GM19238 (cell line): ENCODE measurements at regions not wholly inside any gene's neighbourhood (a gene's known extent, or its start where the extent isn't known, plus 50 kb on each side); places are given as distances from the start of the nearest gene placed in this dataset.

ENCODE experiments used
- DNase-seq: peaks from one replicate; pipeline ENCODE4 v3.0.0; 2011; ENCODE audit warnings: low spot score; ENCODE audit not compliant: insufficient read length

- DNase-seq, result peak; percentile 50
Measured at GRCh38 chr5:173689737-173690360, 73.4 kb upstream of the BOD1 start.

GRCh38 chr5:173691931-173692330 lies 75.5 kb upstream of the BOD1 start:
- no peak for DNase-seq

GRCh38 chr5:173693670-173694069 lies 77.2 kb upstream of the BOD1 start:
- DNase-seq, result no peak

- DNase-seq, result no peak
Measured at GRCh38 chr5:173696216-173696615, 79.8 kb upstream of the BOD1 start.

- DNase-seq, result no peak
Measured at GRCh38 chr5:173697931-173698579, 81.6 kb upstream of the BOD1 start.

- no peak for DNase-seq
Measured at GRCh38 chr5:173699966-173700365, 83.5 kb upstream of the BOD1 start.

GRCh38 chr5:173703466-173703865 lies 87.0 kb upstream of the BOD1 start:
- DNase-seq, result no peak

- DNase-seq, result no peak
Measured at GRCh38 chr5:173704615-173705511, 88.4 kb upstream of the BOD1 start.

GRCh38 chr5:173705512-173706044 lies 89.1 kb upstream of the BOD1 start:
- no peak for DNase-seq

- no peak for DNase-seq
Measured at GRCh38 chr5:173706700-173707099, 90.2 kb upstream of the BOD1 start.

- DNase-seq, result peak; percentile 44
Measured at GRCh38 chr5:173707392-173707791, 90.9 kb upstream of the BOD1 start.

- DNase-seq, result no peak
Measured at GRCh38 chr5:173709145-173709544, 92.7 kb upstream of the BOD1 start.

GRCh38 chr5:173709761-173710160 lies 93.3 kb upstream of the BOD1 start:
- no peak for DNase-seq

- no peak for DNase-seq
Measured at GRCh38 chr5:173710528-173710927, 94.1 kb upstream of the BOD1 start.

- no peak for DNase-seq
Measured at GRCh38 chr5:173711466-173711865, 95.0 kb upstream of the BOD1 start.

- no peak for DNase-seq
Measured at GRCh38 chr5:173712609-173713175, 96.2 kb upstream of the BOD1 start.

- no peak for DNase-seq
Measured at GRCh38 chr5:173714551-173715428, 98.3 kb upstream of the BOD1 start.

- no peak for DNase-seq
Measured at GRCh38 chr5:173715607-173716006, 99.2 kb upstream of the BOD1 start.

- no peak for DNase-seq
Measured at GRCh38 chr5:173716058-173716682, 99.7 kb upstream of the BOD1 start.

- no peak for DNase-seq
Measured at GRCh38 chr5:173717959-173718358, 101.5 kb upstream of the BOD1 start.
